ENCODE measurements at regions not wholly inside any gene's neighbourhood (a gene's known extent, or its start where the extent isn't known, plus 50 kb on each side); places are given as distances from the start of the nearest gene placed in this dataset.
"Not testable (repeated sequence)": the region's sequence is repeated elsewhere in the genome, so short reads cannot be mapped to it uniquely, and the experiment has no call there.

- no peak for FAIRE-seq
Observed at GRCh38 chr13:40345654-40346372, 320.6 kb downstream of the FOXO1 start.

GRCh38 chr13:40346592-40346991 is 319.8 kb downstream of the FOXO1 start:
- FAIRE-seq: no peak

GRCh38 chr13:40348096-40348679 is 318.3 kb downstream of the FOXO1 start:
- no peak for FAIRE-seq

GRCh38 chr13:40350283-40350992 is 316.0 kb downstream of the FOXO1 start:
- no peak for FAIRE-seq

GRCh38 chr13:40351537-40352379 is 314.7 kb downstream of the FOXO1 start:
- FAIRE-seq: no peak

GRCh38 chr13:40352380-40352778 is 314.1 kb downstream of the FOXO1 start:
- no peak for FAIRE-seq

GRCh38 chr13:40352802-40353562 is 313.5 kb downstream of the FOXO1 start:
- FAIRE-seq: no peak

GRCh38 chr13:40355126-40355724 is 311.2 kb downstream of the FOXO1 start:
- no peak for FAIRE-seq

GRCh38 chr13:40356011-40356410 is 310.4 kb downstream of the FOXO1 start:
- FAIRE-seq: no peak

GRCh38 chr13:40356458-40356857 is 310.0 kb downstream of the FOXO1 start:
- FAIRE-seq: not testable (repeated sequence)

GRCh38 chr13:40362502-40362901 is 303.9 kb downstream of the FOXO1 start:
- no peak for FAIRE-seq

- no peak for FAIRE-seq
Observed at GRCh38 chr13:40363653-40364052, 302.8 kb downstream of the FOXO1 start.

GRCh38 chr13:40366119-40366518 is 300.3 kb downstream of the FOXO1 start:
- FAIRE-seq: no peak

- no peak for FAIRE-seq
Observed at GRCh38 chr13:40368127-40368891, 298.1 kb downstream of the FOXO1 start.

GRCh38 chr13:40370661-40371060 is 295.8 kb downstream of the FOXO1 start:
- no peak for FAIRE-seq

GRCh38 chr13:40371531-40372125 is 294.8 kb downstream of the FOXO1 start:
- FAIRE-seq: no peak

GRCh38 chr13:40373608-40374007 is 292.8 kb downstream of the FOXO1 start:
- not testable (repeated sequence) for FAIRE-seq

- FAIRE-seq: no peak
Observed at GRCh38 chr13:40375489-40376171, 290.8 kb downstream of the FOXO1 start.

GRCh38 chr13:40376296-40376849 is 290.1 kb downstream of the FOXO1 start:
- no peak for FAIRE-seq
